ENCODE measurements at regions not wholly inside any gene's neighbourhood (a gene's known extent, or its start where the extent isn't known, plus 50 kb on each side); places are given as distances from the start of the nearest gene placed in this dataset.

DNA sequence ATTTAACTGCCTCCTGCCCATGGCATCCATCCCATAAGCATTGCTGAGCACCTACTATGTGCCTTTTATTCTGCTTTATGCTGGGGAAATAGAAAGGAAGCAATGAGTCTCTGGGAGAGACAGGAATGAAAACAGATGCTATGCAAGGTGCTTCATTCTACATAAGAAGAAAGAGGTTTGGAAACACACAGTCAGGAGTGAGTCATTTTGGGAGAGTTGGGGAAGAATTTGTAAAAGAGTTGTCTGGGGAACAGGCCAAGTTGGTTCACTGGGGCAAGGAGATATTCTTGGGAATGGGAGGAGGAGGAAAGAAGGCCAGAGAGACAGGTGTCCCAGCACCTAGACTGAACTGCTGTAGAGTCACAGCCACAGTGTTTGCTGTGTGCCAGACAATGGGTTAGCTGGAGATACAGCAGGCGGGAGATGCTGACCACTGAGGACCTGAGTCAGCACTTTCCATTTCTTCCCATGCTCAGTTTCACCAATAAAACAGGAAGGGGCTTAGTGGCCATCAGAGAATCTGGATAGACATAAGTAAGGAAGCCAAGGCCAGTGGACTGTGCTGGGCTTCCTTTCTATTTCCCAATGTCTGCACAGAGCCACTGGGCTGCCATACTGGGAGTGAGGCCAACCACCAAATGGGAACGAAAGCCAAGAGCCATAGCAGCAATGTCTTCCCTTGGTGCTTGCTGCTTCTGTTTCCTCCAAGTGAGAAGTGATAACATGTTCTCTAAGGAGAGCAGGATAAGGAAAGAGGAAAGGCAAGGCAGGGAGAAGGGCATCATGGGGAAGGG is 187.7 kb upstream of the USP24 start:
- Mint-ChIP-seq H3K4me1 (ENCODE audit: unreplicated experiment) (no peaks in the 10 kb centered on the region), H3K27ac (ENCODE audit: unreplicated experiment) (no peak overlapping the region), H3K36me3 (ENCODE audit: low read depth, unreplicated experiment) (no peaks in the 10 kb centered on the region), H3K27me3 (ENCODE audit: unreplicated experiment) (peaks cover 1% of the 10 kb centered on the region), H3K9me3 (ENCODE audit: unreplicated experiment) (no peaks in the 10 kb centered on the region), H3K4me3 (ENCODE audit: unreplicated experiment) (no peak overlapping the region)
- DNase-seq (ENCODE audit: low spot score), result no peak
- TF ChIP-seq, protein P1, sequence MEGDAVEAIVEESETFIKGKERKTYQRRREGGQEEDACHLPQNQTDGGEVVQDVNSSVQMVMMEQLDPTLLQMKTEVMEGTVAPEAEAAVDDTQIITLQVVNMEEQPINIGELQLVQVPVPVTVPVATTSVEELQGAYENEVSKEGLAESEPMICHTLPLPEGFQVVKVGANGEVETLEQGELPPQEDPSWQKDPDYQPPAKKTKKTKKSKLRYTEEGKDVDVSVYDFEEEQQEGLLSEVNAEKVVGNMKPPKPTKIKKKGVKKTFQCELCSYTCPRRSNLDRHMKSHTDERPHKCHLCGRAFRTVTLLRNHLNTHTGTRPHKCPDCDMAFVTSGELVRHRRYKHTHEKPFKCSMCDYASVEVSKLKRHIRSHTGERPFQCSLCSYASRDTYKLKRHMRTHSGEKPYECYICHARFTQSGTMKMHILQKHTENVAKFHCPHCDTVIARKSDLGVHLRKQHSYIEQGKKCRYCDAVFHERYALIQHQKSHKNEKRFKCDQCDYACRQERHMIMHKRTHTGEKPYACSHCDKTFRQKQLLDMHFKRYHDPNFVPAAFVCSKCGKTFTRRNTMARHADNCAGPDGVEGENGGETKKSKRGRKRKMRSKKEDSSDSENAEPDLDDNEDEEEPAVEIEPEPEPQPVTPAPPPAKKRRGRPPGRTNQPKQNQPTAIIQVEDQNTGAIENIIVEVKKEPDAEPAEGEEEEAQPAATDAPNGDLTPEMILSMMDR (IDR thresholded peaks at IDR 0.05; ENCODE audit: unreplicated experiment), result no peak

DNA sequence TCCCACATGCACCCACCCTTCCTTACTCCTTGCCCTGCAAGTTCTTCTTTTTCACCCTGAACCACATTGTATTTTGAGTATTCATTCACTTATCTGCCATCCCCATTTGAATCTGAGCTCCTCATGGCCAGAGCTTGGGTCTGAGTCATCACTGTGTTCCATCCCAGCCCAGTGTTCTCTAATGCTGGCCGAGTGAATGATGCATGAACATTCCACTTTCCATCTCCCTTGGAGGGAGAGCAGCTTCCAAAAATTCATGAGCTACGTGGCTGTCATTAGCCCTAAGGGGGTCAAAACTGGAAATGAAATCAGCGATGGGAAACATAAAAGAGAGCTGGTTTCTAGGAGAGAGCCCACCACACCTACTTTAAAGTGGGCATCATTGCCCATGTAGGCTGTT is 187.0 kb upstream of the USP24 start:
- H3K4me3 Mint-ChIP-seq (ENCODE audit: unreplicated experiment), result no peak overlapping the region
- TF ChIP-seq, protein P1 (IDR thresholded peaks at IDR 0.05; ENCODE audit: unreplicated experiment), result no peak
- no peak for DNase-seq (ENCODE audit: low spot score)
- H3K27me3 Mint-ChIP-seq (ENCODE audit: unreplicated experiment), result peaks cover 1% of the 10 kb centered on the region
- H3K27ac Mint-ChIP-seq (ENCODE audit: unreplicated experiment), result no peak overlapping the region
- no peaks in the 10 kb centered on the region for H3K9me3 Mint-ChIP-seq (ENCODE audit: unreplicated experiment)
- no peaks in the 10 kb centered on the region for H3K4me1 Mint-ChIP-seq (ENCODE audit: unreplicated experiment)
- H3K36me3 Mint-ChIP-seq (ENCODE audit: low read depth, unreplicated experiment), result no peaks in the 10 kb centered on the region

- TF ChIP-seq, protein P1 (IDR thresholded peaks at IDR 0.05; ENCODE audit: unreplicated experiment), result no peak
- no peak for DNase-seq (ENCODE audit: low spot score)
- Mint-ChIP-seq H3K4me1 (ENCODE audit: unreplicated experiment) (no peaks in the 10 kb centered on the region), H3K27ac (ENCODE audit: unreplicated experiment) (no peak overlapping the region), H3K36me3 (ENCODE audit: low read depth, unreplicated experiment) (no peaks in the 10 kb centered on the region), H3K4me3 (ENCODE audit: unreplicated experiment) (no peak overlapping the region), H3K27me3 (ENCODE audit: unreplicated experiment) (peaks cover 1% of the 10 kb centered on the region), H3K9me3 (ENCODE audit: unreplicated experiment) (no peaks in the 10 kb centered on the region)
Observed at GRCh38 chr1:55400508-55400907, 185.3 kb upstream of the USP24 start.

DNA sequence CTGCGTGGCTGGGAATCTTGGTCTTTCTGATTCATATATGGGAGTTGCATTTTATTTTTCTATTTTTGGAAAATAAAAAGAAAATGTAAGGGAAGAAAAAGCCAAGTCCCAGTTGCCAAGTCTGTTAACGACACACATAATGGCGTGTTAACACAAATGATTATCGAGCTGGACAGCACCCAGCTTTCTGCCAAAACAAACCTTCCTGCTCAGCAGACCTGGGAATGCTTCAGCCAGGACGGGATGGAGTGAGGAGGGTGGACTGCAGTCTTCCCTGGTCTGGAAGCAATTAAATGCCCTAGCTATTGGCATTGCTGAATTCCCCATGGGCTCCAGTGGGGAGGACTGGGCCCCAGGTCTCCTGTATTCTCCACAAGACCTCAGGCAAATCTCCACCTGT is 184.2 kb upstream of the USP24 start:
- Mint-ChIP-seq H3K27ac (ENCODE audit: unreplicated experiment) (no peak overlapping the region), H3K36me3 (ENCODE audit: low read depth, unreplicated experiment) (no peaks in the 10 kb centered on the region), H3K9me3 (ENCODE audit: unreplicated experiment) (no peaks in the 10 kb centered on the region), H3K4me3 (ENCODE audit: unreplicated experiment) (no peak overlapping the region), H3K4me1 (ENCODE audit: unreplicated experiment) (no peaks in the 10 kb centered on the region), H3K27me3 (ENCODE audit: unreplicated experiment) (no peaks in the 10 kb centered on the region)
- no peak for DNase-seq (ENCODE audit: low spot score)
- TF ChIP-seq, protein P1 (IDR thresholded peaks at IDR 0.05; ENCODE audit: unreplicated experiment), result no peak

GRCh38 chr1:55396381-55396891 is 181.3 kb upstream of the USP24 start:
- TF ChIP-seq, protein P1 (IDR thresholded peaks at IDR 0.05; ENCODE audit: unreplicated experiment), result no peak
- H3K27me3 Mint-ChIP-seq (ENCODE audit: unreplicated experiment), result no peaks in the 10 kb centered on the region
- H3K27ac Mint-ChIP-seq (ENCODE audit: unreplicated experiment), result no peak overlapping the region
- H3K4me3 Mint-ChIP-seq (ENCODE audit: unreplicated experiment), result no peak overlapping the region
- no peaks in the 10 kb centered on the region for H3K9me3 Mint-ChIP-seq (ENCODE audit: unreplicated experiment)
- DNase-seq (ENCODE audit: low spot score), result no peak
- H3K36me3 Mint-ChIP-seq (ENCODE audit: low read depth, unreplicated experiment), result no peaks in the 10 kb centered on the region
- H3K4me1 Mint-ChIP-seq (ENCODE audit: unreplicated experiment), result no peaks in the 10 kb centered on the region

All from endothelial cell (in vitro differentiated cells).